ENCODE measurements at regions not wholly inside any gene's neighbourhood (a gene's known extent, or its start where the extent isn't known, plus 50 kb on each side); places are given as distances from the start of the nearest gene placed in this dataset.

DNA sequence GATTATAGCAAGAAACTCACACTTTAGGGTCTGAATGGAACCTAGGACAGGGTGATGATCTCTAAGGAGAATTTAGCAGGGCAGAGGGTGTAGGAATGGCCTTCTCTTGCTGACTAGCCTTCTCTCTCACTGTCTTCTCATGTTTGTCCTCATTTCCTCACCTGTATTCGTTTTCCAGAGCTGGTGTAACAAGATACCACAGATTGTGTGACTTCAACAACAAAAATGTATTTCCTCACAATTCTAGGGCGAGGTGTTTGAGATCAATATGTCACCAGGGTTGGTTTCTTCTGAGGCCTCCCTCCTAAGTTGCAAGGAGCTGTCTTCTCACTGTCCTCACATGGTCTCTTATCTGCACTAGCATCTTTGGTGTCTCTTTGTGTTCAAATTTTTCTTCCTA is 177.9 kb upstream of the C1orf87 start:
- TF ChIP-seq CTCF (IDR thresholded peaks at IDR 0.05): no peak
- TF ChIP-seq ZNF281 (CRISPR knock-in tag; IDR thresholded peaks at IDR 0.05): no peak
- no peak for TF ChIP-seq RELA (CRISPR knock-in tag; IDR thresholded peaks at IDR 0.05; ENCODE audit: borderline replicate concordance)
- TF ChIP-seq MAX (CRISPR knock-in tag; IDR thresholded peaks at IDR 0.05): no peak
- no peak for TF ChIP-seq CREM (CRISPR knock-in tag; IDR thresholded peaks at IDR 0.05)
- TF ChIP-seq ZNF263 (CRISPR knock-in tag; IDR thresholded peaks at IDR 0.05; ENCODE audit: low read depth): no peak
- no peak for TF ChIP-seq ZNF121 (CRISPR knock-in tag; IDR thresholded peaks at IDR 0.05)
- TF ChIP-seq CREB1 (CRISPR knock-in tag; IDR thresholded peaks at IDR 0.05): no peak
- TF ChIP-seq, protein P1, sequence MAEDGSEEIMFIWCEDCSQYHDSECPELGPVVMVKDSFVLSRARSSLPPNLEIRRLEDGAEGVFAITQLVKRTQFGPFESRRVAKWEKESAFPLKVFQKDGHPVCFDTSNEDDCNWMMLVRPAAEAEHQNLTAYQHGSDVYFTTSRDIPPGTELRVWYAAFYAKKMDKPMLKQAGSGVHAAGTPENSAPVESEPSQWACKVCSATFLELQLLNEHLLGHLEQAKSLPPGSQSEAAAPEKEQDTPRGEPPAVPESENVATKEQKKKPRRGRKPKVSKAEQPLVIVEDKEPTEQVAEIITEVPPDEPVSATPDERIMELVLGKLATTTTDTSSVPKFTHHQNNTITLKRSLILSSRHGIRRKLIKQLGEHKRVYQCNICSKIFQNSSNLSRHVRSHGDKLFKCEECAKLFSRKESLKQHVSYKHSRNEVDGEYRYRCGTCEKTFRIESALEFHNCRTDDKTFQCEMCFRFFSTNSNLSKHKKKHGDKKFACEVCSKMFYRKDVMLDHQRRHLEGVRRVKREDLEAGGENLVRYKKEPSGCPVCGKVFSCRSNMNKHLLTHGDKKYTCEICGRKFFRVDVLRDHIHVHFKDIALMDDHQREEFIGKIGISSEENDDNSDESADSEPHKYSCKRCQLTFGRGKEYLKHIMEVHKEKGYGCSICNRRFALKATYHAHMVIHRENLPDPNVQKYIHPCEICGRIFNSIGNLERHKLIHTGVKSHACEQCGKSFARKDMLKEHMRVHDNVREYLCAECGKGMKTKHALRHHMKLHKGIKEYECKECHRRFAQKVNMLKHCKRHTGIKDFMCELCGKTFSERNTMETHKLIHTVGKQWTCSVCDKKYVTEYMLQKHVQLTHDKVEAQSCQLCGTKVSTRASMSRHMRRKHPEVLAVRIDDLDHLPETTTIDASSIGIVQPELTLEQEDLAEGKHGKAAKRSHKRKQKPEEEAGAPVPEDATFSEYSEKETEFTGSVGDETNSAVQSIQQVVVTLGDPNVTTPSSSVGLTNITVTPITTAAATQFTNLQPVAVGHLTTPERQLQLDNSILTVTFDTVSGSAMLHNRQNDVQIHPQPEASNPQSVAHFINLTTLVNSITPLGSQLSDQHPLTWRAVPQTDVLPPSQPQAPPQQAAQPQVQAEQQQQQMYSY (CRISPR knock-in tag; IDR thresholded peaks at IDR 0.05): no peak
- no peak for TF ChIP-seq TEAD4 (CRISPR knock-in tag; IDR thresholded peaks at IDR 0.05)
